Breast epithelium (tissue), 3 donors: ENCODE measurements at regions not wholly inside any gene's neighbourhood (a gene's known extent, or its start where the extent isn't known, plus 50 kb on each side); places are given as distances from the start of the nearest gene placed in this dataset.

Source experiments
- POLR2A ChIP-seq: fragments of 450-650 bp; IDR thresholded peaks from one replicate; pipeline ENCODE4 v1.6.1; 2016; ENCODE audit warnings: antibody characterized with exemption, mild to moderate bottlenecking, moderate library complexity
- POLR2AphosphoS5 ChIP-seq, 3 donors: sonication (generic); formaldehyde crosslinking; IDR thresholded peaks; one replicate each; pipeline ENCODE4 v1.6.1; 2017; ENCODE audit warnings: antibody characterized with exemption in 3 of 3
- TF ChIP-seq, protein P1 (sequence below), 3 donors: fragments of 450-650 bp; IDR thresholded peaks; one replicate each; pipeline ENCODE4 v1.5.1; 2016 to 2017; ENCODE audit warnings: antibody characterized with exemption in 3 of 3, mild to moderate bottlenecking in 3 of 3, moderate library complexity in 3 of 3

GRCh38 chr3:713006-713621 lies 379.7 kb upstream of the CNTN6 start:
- TF ChIP-seq, protein P1, sequence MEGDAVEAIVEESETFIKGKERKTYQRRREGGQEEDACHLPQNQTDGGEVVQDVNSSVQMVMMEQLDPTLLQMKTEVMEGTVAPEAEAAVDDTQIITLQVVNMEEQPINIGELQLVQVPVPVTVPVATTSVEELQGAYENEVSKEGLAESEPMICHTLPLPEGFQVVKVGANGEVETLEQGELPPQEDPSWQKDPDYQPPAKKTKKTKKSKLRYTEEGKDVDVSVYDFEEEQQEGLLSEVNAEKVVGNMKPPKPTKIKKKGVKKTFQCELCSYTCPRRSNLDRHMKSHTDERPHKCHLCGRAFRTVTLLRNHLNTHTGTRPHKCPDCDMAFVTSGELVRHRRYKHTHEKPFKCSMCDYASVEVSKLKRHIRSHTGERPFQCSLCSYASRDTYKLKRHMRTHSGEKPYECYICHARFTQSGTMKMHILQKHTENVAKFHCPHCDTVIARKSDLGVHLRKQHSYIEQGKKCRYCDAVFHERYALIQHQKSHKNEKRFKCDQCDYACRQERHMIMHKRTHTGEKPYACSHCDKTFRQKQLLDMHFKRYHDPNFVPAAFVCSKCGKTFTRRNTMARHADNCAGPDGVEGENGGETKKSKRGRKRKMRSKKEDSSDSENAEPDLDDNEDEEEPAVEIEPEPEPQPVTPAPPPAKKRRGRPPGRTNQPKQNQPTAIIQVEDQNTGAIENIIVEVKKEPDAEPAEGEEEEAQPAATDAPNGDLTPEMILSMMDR (IDR thresholded peaks at IDR 0.05) = no peak
- TF ChIP-seq POLR2A = no peak
- TF ChIP-seq POLR2AphosphoS5 (IDR thresholded peaks at IDR 0.05) = no peak
